IMR-90 (cell line): ENCODE measurements at regions not wholly inside any gene's neighbourhood (a gene's known extent, or its start where the extent isn't known, plus 50 kb on each side); places are given as distances from the start of the nearest gene placed in this dataset.

Experiments
- ATAC-seq: fragments of 200-7000 bp; cut with Tn5 transposase; 2 replicates; pipeline ENCODE4 v1.9.1; 2020; ENCODE audit warnings: low read depth, mild to moderate bottlenecking, moderate library complexity
- BruUV-seq: library from RNA; stranded (reverse); fragments of 400-500 nt; replicated peaks from 2 replicates; lab custom pipeline; 2021; lab: Mats Ljungman, UMichigan
- CTCF ChIA-PET: fragments of 300-600 bp; formaldehyde crosslinking; extraction: SDS; loops from one replicate; lab custom pipeline; 2021; ENCODE audit warnings: antibody characterized with exemption; lab: Yijun Ruan, JAX
- POLR2A ChIA-PET: fragments of 300-600 bp; sonication (Branson Sonifier 250); formaldehyde crosslinking; loops from one replicate; lab custom pipeline; 2022; ENCODE audit warnings: antibody characterized with exemption; ENCODE audit not compliant: unreplicated experiment; lab: Charles Lee
- DNase-seq: peaks from one replicate; pipeline ENCODE4 v3.0.0; 2013
- H2AFZ ChIP-seq: replicated peaks from 2 replicates; pipeline ENCODE3; 2013; ENCODE audit warnings: low read length, mild to moderate bottlenecking; ENCODE audit not compliant: poor library complexity
- H2AK5ac ChIP-seq: 2 replicates; pipeline ENCODE4 v1.6.1; 2013; ENCODE audit warnings: low read depth, low read length, inconsistent platforms
- H2AK9ac ChIP-seq: replicated peaks from 2 replicates; pipeline ENCODE3; 2013; ENCODE audit warnings: mild to moderate bottlenecking, low read depth, low read length, moderate library complexity; ENCODE audit not compliant: poor library complexity
- H2BK120ac ChIP-seq: 2 replicates; pipeline ENCODE4 v1.6.1; 2013; ENCODE audit warnings: low read depth, low read length, inconsistent platforms
- H2BK15ac ChIP-seq: 3 replicates; pipeline ENCODE4 v1.6.1; 2013; ENCODE audit warnings: low read depth, low read length, inconsistent platforms
- H2BK20ac ChIP-seq: 2 replicates; pipeline ENCODE4 v1.6.1; 2013; ENCODE audit warnings: low read depth, mild to moderate bottlenecking, inconsistent platforms, low read length, moderate library complexity
- H2BK5ac ChIP-seq: 2 replicates; pipeline ENCODE4 v1.6.1; 2013; ENCODE audit warnings: mild to moderate bottlenecking, low read depth, low read length, inconsistent platforms; ENCODE audit not compliant: poor library complexity, severe bottlenecking
- H3K14ac ChIP-seq: replicated peaks from 2 replicates; pipeline ENCODE4 v1.6.1; 2013; ENCODE audit warnings: low read depth, low read length, inconsistent platforms
- H3K18ac ChIP-seq: 2 replicates; pipeline ENCODE4 v1.6.1; 2013; ENCODE audit warnings: low read depth, low read length, control low read depth
- H3K23ac ChIP-seq: 2 replicates; pipeline ENCODE4 v1.6.1; 2013; ENCODE audit warnings: low read depth, low read length, inconsistent platforms
- H3K27ac ChIP-seq: 2 replicates; pipeline ENCODE4 v1.5.1; 2013; ENCODE audit warnings: mild to moderate bottlenecking, control low read depth, low read length; ENCODE audit not compliant: insufficient read depth
- H3K27me3 ChIP-seq: 2 replicates; pipeline ENCODE4 v1.6.1; 2013; ENCODE audit warnings: low read length; ENCODE audit not compliant: control insufficient read depth, insufficient read depth
- H3K36me3 ChIP-seq: 2 replicates; pipeline ENCODE4 v1.6.1; 2013; ENCODE audit warnings: low read length, mixed read lengths; ENCODE audit not compliant: control insufficient read depth, insufficient read depth
- H3K4ac ChIP-seq: 2 replicates; pipeline ENCODE4 v1.6.1; 2013; ENCODE audit warnings: low read depth, low read length, inconsistent platforms
- H3K4me1 ChIP-seq: 2 replicates; pipeline ENCODE4 v1.6.1; 2013; ENCODE audit warnings: low read length, mixed read lengths; ENCODE audit not compliant: control insufficient read depth, insufficient read depth
- H3K4me2 ChIP-seq: 2 replicates; pipeline ENCODE4 v1.6.1; 2013; ENCODE audit warnings: low read depth, mild to moderate bottlenecking, control low read depth, low read length, moderate library complexity
- H3K4me3 ChIP-seq: 2 replicates; pipeline ENCODE4 v1.5.1; 2013; ENCODE audit warnings: low read depth, mild to moderate bottlenecking, control low read depth, low read length, moderate library complexity; ENCODE audit not compliant: insufficient read depth
- H3K56ac ChIP-seq: 2 replicates; pipeline ENCODE4 v1.6.1; 2013; ENCODE audit warnings: low read length, inconsistent platforms; ENCODE audit not compliant: insufficient read depth; ENCODE audit errors: extremely low read depth
- H3K79me1 ChIP-seq, 2 experiments: 2 replicates each; pipeline ENCODE4 v1.6.1; 2013; ENCODE audit warnings: low read length in 2 of 2, inconsistent platforms in 1 of 2, low read depth in 1 of 2
- H3K9ac ChIP-seq: 2 replicates; pipeline ENCODE4 v1.6.1; 2013; ENCODE audit warnings: low read depth, low read length, control low read depth
- H3K9me1 ChIP-seq: 2 replicates; pipeline ENCODE4 v1.6.1; 2013; ENCODE audit warnings: low read length, inconsistent platforms; ENCODE audit not compliant: insufficient read depth
- H3K9me3 ChIP-seq: 2 replicates; pipeline ENCODE4 v1.6.1; 2013; ENCODE audit warnings: low read length; ENCODE audit not compliant: control insufficient read depth, insufficient read depth
- H4K20me1 ChIP-seq: 2 replicates; pipeline ENCODE4 v1.6.1; 2013; ENCODE audit warnings: low read length, inconsistent platforms; ENCODE audit not compliant: insufficient read depth
- H4K5ac ChIP-seq: 2 replicates; pipeline ENCODE4 v1.6.1; 2013; ENCODE audit warnings: mild to moderate bottlenecking, low read depth, low read length, control low read depth
- H4K8ac ChIP-seq, 2 experiments: 2 replicates each; pipeline ENCODE4 v1.6.1; 2013; ENCODE audit warnings: low read depth in 2 of 2, low read length in 2 of 2, control low read depth in 1 of 2, inconsistent platforms in 1 of 2
- H4K91ac ChIP-seq: 2 replicates; pipeline ENCODE4 v1.6.1; 2013; ENCODE audit warnings: low read depth, low read length, inconsistent platforms; ENCODE audit not compliant: insufficient read depth
- BHLHE40 ChIP-seq: fragments of 150-350 bp; IDR thresholded peaks from 2 replicates; pipeline ENCODE4 v1.6.1; 2016; ENCODE audit warnings: mild to moderate bottlenecking, low read depth, low read length
- CEBPB ChIP-seq: IDR thresholded peaks from 2 replicates; pipeline ENCODE4 v1.6.1; 2012; ENCODE audit warnings: low read depth, low read length, improper control_type of control experiment
- MAFK ChIP-seq: IDR thresholded peaks from 2 replicates; pipeline ENCODE4 v1.6.1; 2012; ENCODE audit warnings: low read depth, low read length, improper control_type of control experiment
- MAZ ChIP-seq: IDR thresholded peaks from 2 replicates; pipeline ENCODE4 v1.6.1; 2012; ENCODE audit warnings: low read depth, mild to moderate bottlenecking, low read length, improper control_type of control experiment, moderate library complexity, borderline replicate concordance
- MXI1 ChIP-seq: IDR thresholded peaks from 2 replicates; pipeline ENCODE4 v1.6.1; 2012; ENCODE audit warnings: low read depth, mild to moderate bottlenecking, low read length, moderate library complexity, borderline replicate concordance
- NFE2L2 ChIP-seq: fragments of 150-350 bp; IDR thresholded peaks from 2 replicates; pipeline ENCODE4 v1.6.1; 2016; ENCODE audit warnings: low read depth, mild to moderate bottlenecking, low read length
- RCOR1 ChIP-seq: IDR thresholded peaks from 2 replicates; pipeline ENCODE4 v1.6.1; 2012; ENCODE audit warnings: mild to moderate bottlenecking, low read length, improper control_type of control experiment; ENCODE audit not compliant: insufficient replicate concordance
- RFX5 ChIP-seq: IDR thresholded peaks from 2 replicates; pipeline ENCODE4 v1.8.0; 2012; ENCODE audit warnings: low read depth, mild to moderate bottlenecking, low read length, moderate library complexity
- SMC3 ChIP-seq: fragments of 150-350 bp; IDR thresholded peaks from 2 replicates; pipeline ENCODE4 v1.6.1; 2016; ENCODE audit warnings: low read depth, mild to moderate bottlenecking, antibody characterized with exemption, low read length, moderate library complexity
- WGBS, 2 experiments: methylation state at CpG; one replicate each; pipeline versions ENCODE4 v1.1.5 to v1.1.7; 2013; ENCODE audit warnings: missing lambda C conversion rate in 2 of 2; ENCODE audit not compliant: insufficient read length in 1 of 2; ENCODE audit errors: extremely low coverage in 2 of 2; 5-methylcytosine and 5-hydroxymethylcytosine counted together
- dilution Hi-C: fragments of 300-500 bp; cut with HindIII; formaldehyde crosslinking; loops from one replicate; pipeline ENCODE4 v1.14.3; 2018; ENCODE audit warnings: low sequenced_read_pairs; ENCODE audit not compliant: unreplicated experiment
- in situ Hi-C: fragments of 300-500 bp; cut with MboI; formaldehyde crosslinking; loops from 3 replicates; pipeline ENCODE4 v1.14.3; 2019; ENCODE audit warnings: low sequenced_read_pairs, inconsistent platforms, mixed read lengths
- intact Hi-C: fragments of 100-400 bp; cut with micrococcal nuclease; formaldehyde crosslinking; loops from 2 replicates; pipeline ENCODE4 v1.10.0; 2022
- TF ChIP-seq, protein P1 (sequence below): fragments of 150-350 bp; IDR thresholded peaks from 2 replicates; pipeline ENCODE4 v1.6.1; 2016; ENCODE audit warnings: low read depth, mild to moderate bottlenecking, low read length, moderate library complexity, borderline replicate concordance
- TF ChIP-seq, protein P2 (sequence below): fragments of 150-350 bp; IDR thresholded peaks from 2 replicates; pipeline ENCODE4 v1.6.1; 2017; ENCODE audit warnings: mild to moderate bottlenecking, antibody characterized with exemption, low read length, low read depth
- TF ChIP-seq, protein P3 (sequence below): conservative IDR thresholded peaks from 2 replicates; pipeline ENCODE4 v1.5.1; 2012; ENCODE audit warnings: mild to moderate bottlenecking, low read depth, low read length, improper control_type of control experiment

DNA sequence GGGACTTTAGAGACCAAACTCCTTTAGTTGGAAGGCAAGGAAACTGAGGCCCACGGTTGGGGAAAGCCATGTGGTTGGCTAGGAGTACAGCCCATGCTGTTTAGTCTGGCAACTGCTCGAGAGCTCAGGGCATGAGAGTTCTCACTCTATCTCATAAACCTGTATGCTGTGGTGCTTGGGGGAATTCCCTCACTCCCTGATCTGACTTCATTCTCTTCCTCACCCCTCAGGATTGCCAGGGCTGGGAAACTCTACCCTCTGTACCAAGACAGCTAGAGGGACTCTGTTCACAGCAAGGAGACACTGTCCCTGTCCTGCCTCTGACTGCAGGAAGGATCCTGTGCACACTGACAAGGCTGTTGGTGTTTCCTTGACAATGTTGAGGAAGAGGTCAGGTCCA is 230.2 kb downstream of the ZNF621 start:
- POLR2A ChIA-PET = no interaction called here
- BruUV-seq = no TSS peak
- WGBS, 2 experiments = no CpG with 5 or more reads among the region's 2 CpGs

More for the DNA sequence above, 230.2 kb downstream of the ZNF621 start:
- Histone ChIP-seq H3K9me1 (no peaks in the 10 kb centered on the region), H3K4me2 (no peak overlapping the region), H2BK20ac (no peak overlapping the region), H4K8ac (no peak overlapping the region), H3K23ac (no peak overlapping the region), H4K91ac (no peak overlapping the region), H3K9me3 (peaks cover 3% of the 10 kb centered on the region; the same call in 1 of the 2 replicates), H3K9ac (no peak overlapping the region), H3K18ac (no peak overlapping the region), H2BK120ac (no peak overlapping the region), H3K4me3 (no peak overlapping the region), H3K79me1 (no peaks in the 10 kb centered on the region), H2BK5ac (no peak overlapping the region), H4K20me1 (no peaks in the 10 kb centered on the region), H3K27ac (no peak overlapping the region), H2AK9ac (no peak overlapping the region), H3K27me3 (no peaks in the 10 kb centered on the region), H3K4me1 (no peaks in the 10 kb centered on the region), H3K36me3 (no peaks in the 10 kb centered on the region), H4K5ac (no peak overlapping the region), H3K56ac (no peak overlapping the region), H3K14ac (no peak overlapping the region), H2BK15ac (no peak overlapping the region), H3K4ac (no peak overlapping the region), H2AFZ (no peak overlapping the region), H2AK5ac (no peak overlapping the region)
- dilution Hi-C loops (no loop called here), intact Hi-C loops (no loop called here), in situ Hi-C loops (no loop called here)
- CTCF ChIA-PET = no interaction called here
- no peak for ATAC-seq
- TF ChIP-seq, protein P1, sequence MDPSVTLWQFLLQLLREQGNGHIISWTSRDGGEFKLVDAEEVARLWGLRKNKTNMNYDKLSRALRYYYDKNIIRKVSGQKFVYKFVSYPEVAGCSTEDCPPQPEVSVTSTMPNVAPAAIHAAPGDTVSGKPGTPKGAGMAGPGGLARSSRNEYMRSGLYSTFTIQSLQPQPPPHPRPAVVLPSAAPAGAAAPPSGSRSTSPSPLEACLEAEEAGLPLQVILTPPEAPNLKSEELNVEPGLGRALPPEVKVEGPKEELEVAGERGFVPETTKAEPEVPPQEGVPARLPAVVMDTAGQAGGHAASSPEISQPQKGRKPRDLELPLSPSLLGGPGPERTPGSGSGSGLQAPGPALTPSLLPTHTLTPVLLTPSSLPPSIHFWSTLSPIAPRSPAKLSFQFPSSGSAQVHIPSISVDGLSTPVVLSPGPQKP = no peak
- TF ChIP-seq BHLHE40 (no peak), NFE2L2 (no peak), SMC3 (no peak), CEBPB (no peak), MAFK (no peak), MAZ (no peak), MXI1 (no peak), RFX5 (no peak), RCOR1 (no peak)
- TF ChIP-seq, protein P2, sequence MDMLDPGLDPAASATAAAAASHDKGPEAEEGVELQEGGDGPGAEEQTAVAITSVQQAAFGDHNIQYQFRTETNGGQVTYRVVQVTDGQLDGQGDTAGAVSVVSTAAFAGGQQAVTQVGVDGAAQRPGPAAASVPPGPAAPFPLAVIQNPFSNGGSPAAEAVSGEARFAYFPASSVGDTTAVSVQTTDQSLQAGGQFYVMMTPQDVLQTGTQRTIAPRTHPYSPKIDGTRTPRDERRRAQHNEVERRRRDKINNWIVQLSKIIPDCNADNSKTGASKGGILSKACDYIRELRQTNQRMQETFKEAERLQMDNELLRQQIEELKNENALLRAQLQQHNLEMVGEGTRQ = no peak
- TF ChIP-seq, protein P3, sequence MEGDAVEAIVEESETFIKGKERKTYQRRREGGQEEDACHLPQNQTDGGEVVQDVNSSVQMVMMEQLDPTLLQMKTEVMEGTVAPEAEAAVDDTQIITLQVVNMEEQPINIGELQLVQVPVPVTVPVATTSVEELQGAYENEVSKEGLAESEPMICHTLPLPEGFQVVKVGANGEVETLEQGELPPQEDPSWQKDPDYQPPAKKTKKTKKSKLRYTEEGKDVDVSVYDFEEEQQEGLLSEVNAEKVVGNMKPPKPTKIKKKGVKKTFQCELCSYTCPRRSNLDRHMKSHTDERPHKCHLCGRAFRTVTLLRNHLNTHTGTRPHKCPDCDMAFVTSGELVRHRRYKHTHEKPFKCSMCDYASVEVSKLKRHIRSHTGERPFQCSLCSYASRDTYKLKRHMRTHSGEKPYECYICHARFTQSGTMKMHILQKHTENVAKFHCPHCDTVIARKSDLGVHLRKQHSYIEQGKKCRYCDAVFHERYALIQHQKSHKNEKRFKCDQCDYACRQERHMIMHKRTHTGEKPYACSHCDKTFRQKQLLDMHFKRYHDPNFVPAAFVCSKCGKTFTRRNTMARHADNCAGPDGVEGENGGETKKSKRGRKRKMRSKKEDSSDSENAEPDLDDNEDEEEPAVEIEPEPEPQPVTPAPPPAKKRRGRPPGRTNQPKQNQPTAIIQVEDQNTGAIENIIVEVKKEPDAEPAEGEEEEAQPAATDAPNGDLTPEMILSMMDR = no peak
- no peak for DNase-seq
